ENCODE measurements at regions not wholly inside any gene's neighbourhood (a gene's known extent, or its start where the extent isn't known, plus 50 kb on each side); places are given as distances from the start of the nearest gene placed in this dataset.

- H3K23me2 ChIP-seq (ENCODE audit: insufficient read length, low read depth, low read length, poor library complexity, severe bottlenecking): no peaks in the 10 kb centered on the region
- no peaks in the 10 kb centered on the region for H3K4me1 Mint-ChIP-seq
- H2BK12ac ChIP-seq (ENCODE audit: insufficient read length, low read depth, low read length): no peak overlapping the region
- H2AFZ ChIP-seq (ENCODE audit: low read length): no peak overlapping the region
- no peak overlapping the region for H2AK5ac ChIP-seq (ENCODE audit: insufficient read length, low read length)
- no peak overlapping the region for H3K56ac ChIP-seq (ENCODE audit: insufficient read length, low read depth, low read length)
- no peak overlapping the region; the same call in 1 of the 2 replicates for H3K14ac ChIP-seq (ENCODE audit: insufficient read depth, low read length)
- H3K9ac ChIP-seq (ENCODE audit: extremely low read depth, insufficient read length, low read length): no peak overlapping the region
- H4K20me1 ChIP-seq (ENCODE audit: control insufficient read depth, insufficient read depth, insufficient read length): no peaks in the 10 kb centered on the region
- no peak overlapping the region for H3T11ph ChIP-seq (ENCODE audit: low read length)
- H3K36me3 Mint-ChIP-seq (ENCODE audit: insufficient read depth in 1 of 3, low read depth in 3 of 3): 0 out of 7 replicates have a peak, but pooled peaks cover 0 to 4% (median 0%) of the 10 kb centered on the region in 3 experiments
- no peak for DNase-seq
- no peak overlapping the region for H2BK20ac ChIP-seq (ENCODE audit: low read depth, low read length, poor library complexity, severe bottlenecking)
- no peak overlapping the region for H3K4ac ChIP-seq (ENCODE audit: low read depth, low read length)
- no peak overlapping the region for H3K4me2 ChIP-seq (ENCODE audit: insufficient read depth, insufficient read length, low read length)
- no peak overlapping the region for H3K18ac ChIP-seq (ENCODE audit: insufficient read length, low read depth, low read length)
- H3K4me1 ChIP-seq (ENCODE audit: insufficient read depth, low read length): no peaks in the 10 kb centered on the region
- H3K9me3 ChIP-seq (ENCODE audit: control insufficient read depth, low read depth, low read length): no peaks in the 10 kb centered on the region
- no peak overlapping the region for H3K23ac ChIP-seq (ENCODE audit: insufficient read length, low read depth, low read length)
- no peak overlapping the region for H4K8ac ChIP-seq (replicated peaks; ENCODE audit: insufficient read length, low read depth, low read length)
- no peak for TF ChIP-seq CTCF (conservative IDR thresholded peaks at IDR 0.05)
- H2BK15ac ChIP-seq (ENCODE audit: low read depth, low read length): no peak overlapping the region
- WGBS (ENCODE audit: extremely low coverage, insufficient read length, low lambda C conversion rate): no CpG with 5 or more reads among the region's 9 CpGs
- H3K79me2 ChIP-seq (ENCODE audit: insufficient read depth, low read length): no peaks in the 10 kb centered on the region
- H3K27ac ChIP-seq (ENCODE audit: insufficient read length, low read depth, low read length): no peak overlapping the region
- peaks cover 38% of the 10 kb centered on the region for H3K27me3 Mint-ChIP-seq (ENCODE audit: low read depth)
- H2BK5ac ChIP-seq (ENCODE audit: insufficient read length, low read length): no peak overlapping the region
- no peak overlapping the region for H4K5ac ChIP-seq (ENCODE audit: insufficient read length, low read depth, low read length)
- H3K27me3 ChIP-seq (ENCODE audit: insufficient read depth, low read length): no peaks in the 10 kb centered on the region; the same call in none of the 2 replicates
- H4K91ac ChIP-seq (ENCODE audit: insufficient read length, low read depth, low read length): no peak overlapping the region
- no peak overlapping the region for H3K27ac Mint-ChIP-seq
- H3K79me1 ChIP-seq (ENCODE audit: insufficient read depth, low read depth, low read length, poor library complexity, severe bottlenecking): no peaks in the 10 kb centered on the region
- H2BK120ac ChIP-seq (ENCODE audit: low read depth, low read length, poor library complexity, severe bottlenecking): no peak overlapping the region
- H3K9me3 Mint-ChIP-seq: peaks cover 0 to 5% of the 10 kb centered on the region in 2 experiments; a peak in 3 of 5 replicates
- H3K4me3 Mint-ChIP-seq: no peak overlapping the region
These were observed 70.8 kb upstream of the SIM2 start for GRCh38 chr21:36628106-36628505.
